NCI-H69 (cell line): ENCODE measurements at regions not wholly inside any gene's neighbourhood (a gene's known extent, or its start where the extent isn't known, plus 50 kb on each side); places are given as distances from the start of the nearest gene placed in this dataset.

Experiments
- DNase-seq: peaks from one replicate; lab custom pipeline; 2025; lab: John Stamatoyannopoulos, UW

- peak; percentile 40 for DNase-seq
Measured at GRCh38 chr5:68711293-68712200, 382.3 kb upstream of the SLC30A5 start.

- no peak for DNase-seq
Measured at GRCh38 chr5:68714810-68715209, 379.0 kb upstream of the SLC30A5 start.

- DNase-seq: no peak
Measured at GRCh38 chr5:68720884-68721610, 372.8 kb upstream of the SLC30A5 start.

- no peak for DNase-seq
Measured at GRCh38 chr5:68722357-68722756, 371.5 kb upstream of the SLC30A5 start.

- DNase-seq: peak; percentile 27
Measured at GRCh38 chr5:68725905-68726683, 367.7 kb upstream of the SLC30A5 start.

- DNase-seq: no peak
Measured at GRCh38 chr5:68727931-68728330, 365.9 kb upstream of the SLC30A5 start.

- no peak for DNase-seq
Measured at GRCh38 chr5:68729678-68730077, 364.1 kb upstream of the SLC30A5 start.

GRCh38 chr5:68730220-68730978, 363.4 kb upstream of the SLC30A5 start:
- DNase-seq: peak; percentile 80

- DNase-seq: no peak
Measured at GRCh38 chr5:68730979-68731654, 362.7 kb upstream of the SLC30A5 start.

GRCh38 chr5:68732251-68732650, 361.6 kb upstream of the SLC30A5 start:
- DNase-seq: no peak

- no peak for DNase-seq
Measured at GRCh38 chr5:68734781-68735180, 359.0 kb upstream of the SLC30A5 start.

- no peak for DNase-seq
Measured at GRCh38 chr5:68738236-68738635, 355.6 kb upstream of the SLC30A5 start.

- no peak for DNase-seq
Measured at GRCh38 chr5:68738841-68739240, 355.0 kb upstream of the SLC30A5 start.

GRCh38 chr5:68739752-68740151, 354.1 kb upstream of the SLC30A5 start:
- no peak for DNase-seq

GRCh38 chr5:68740226-68740910, 353.4 kb upstream of the SLC30A5 start:
- DNase-seq: peak; percentile 24

GRCh38 chr5:68744206-68744605, 349.6 kb upstream of the SLC30A5 start:
- DNase-seq: no peak

GRCh38 chr5:68745448-68745847, 348.4 kb upstream of the SLC30A5 start:
- DNase-seq: peak; percentile 46

GRCh38 chr5:68746220-68746619, 347.6 kb upstream of the SLC30A5 start:
- no peak for DNase-seq

- DNase-seq: no peak
Measured at GRCh38 chr5:68746643-68747420, 347.0 kb upstream of the SLC30A5 start.

- DNase-seq: no peak
Measured at GRCh38 chr5:68747521-68747920, 346.3 kb upstream of the SLC30A5 start.
